Gastroesophageal sphincter (tissue), 3 donors: ENCODE measurements at regions not wholly inside any gene's neighbourhood (a gene's known extent, or its start where the extent isn't known, plus 50 kb on each side); places are given as distances from the start of the nearest gene placed in this dataset.

ENCODE experiments used
- EP300 ChIP-seq: sonication (generic); formaldehyde crosslinking; IDR thresholded peaks from one replicate; pipeline ENCODE4 v1.6.1; 2017; ENCODE audit warnings: antibody characterized with exemption, mild to moderate bottlenecking
- POLR2A ChIP-seq, 2 donors: fragments of 450-650 bp; IDR thresholded peaks; one replicate each; pipeline ENCODE4 v1.6.1; 2017; ENCODE audit warnings: antibody characterized with exemption in 2 of 2, mild to moderate bottlenecking in 2 of 2, moderate library complexity in 1 of 2
- POLR2AphosphoS5 ChIP-seq: sonication (generic); formaldehyde crosslinking; IDR thresholded peaks from one replicate; pipeline ENCODE4 v1.6.1; 2017; ENCODE audit warnings: antibody characterized with exemption
- TF ChIP-seq, protein P1 (sequence below), 4 experiments: fragments of 200-600 bp in 2 of 4; fragments of 450-650 bp in 2 of 4; sonication (generic) in 1 of 4; IDR thresholded peaks; one replicate each; pipeline ENCODE4 v1.5.1; 2017 to 2019; ENCODE audit warnings: antibody characterized with exemption in 4 of 4, mild to moderate bottlenecking in 2 of 4, moderate library complexity in 2 of 4

DNA sequence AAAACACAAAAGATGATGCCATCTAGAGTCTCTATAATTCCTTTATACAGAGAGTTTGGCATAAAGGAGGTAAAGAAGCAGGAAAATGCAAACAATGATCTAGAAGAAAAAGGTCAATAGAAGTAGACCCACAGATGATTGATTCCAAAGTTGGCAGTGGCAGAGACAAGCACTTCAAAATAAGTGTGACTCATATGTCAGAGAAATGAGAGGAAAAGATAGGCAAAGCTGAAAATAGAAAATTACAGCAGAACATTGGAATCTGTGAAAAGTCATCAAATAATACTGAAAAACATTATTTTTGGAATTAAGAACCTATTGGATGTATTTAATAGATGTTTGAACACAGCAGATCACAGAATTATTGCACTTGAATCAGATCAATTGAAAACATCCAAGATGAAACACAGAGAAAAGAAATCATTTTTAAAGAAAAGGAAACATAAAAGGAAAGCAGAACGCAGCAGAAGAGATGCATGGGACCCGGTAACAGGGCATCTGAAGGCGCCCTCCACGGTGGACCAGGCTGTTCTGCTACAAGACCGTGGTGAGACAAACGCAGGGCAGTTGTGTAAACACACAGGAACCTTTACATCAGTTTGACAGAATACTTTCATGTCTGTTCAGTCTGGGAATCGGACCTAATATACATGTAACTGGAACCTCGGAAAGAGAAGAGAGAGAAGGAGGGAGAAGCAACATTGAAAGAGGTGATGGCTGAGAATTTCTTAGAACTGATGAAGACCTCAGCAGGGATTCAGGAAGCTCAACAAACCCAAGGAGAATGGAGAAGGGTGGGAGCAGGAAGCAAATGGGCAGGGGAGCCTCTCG lies 74.6 kb upstream of the GPC1 start:
- TF ChIP-seq, protein P1, sequence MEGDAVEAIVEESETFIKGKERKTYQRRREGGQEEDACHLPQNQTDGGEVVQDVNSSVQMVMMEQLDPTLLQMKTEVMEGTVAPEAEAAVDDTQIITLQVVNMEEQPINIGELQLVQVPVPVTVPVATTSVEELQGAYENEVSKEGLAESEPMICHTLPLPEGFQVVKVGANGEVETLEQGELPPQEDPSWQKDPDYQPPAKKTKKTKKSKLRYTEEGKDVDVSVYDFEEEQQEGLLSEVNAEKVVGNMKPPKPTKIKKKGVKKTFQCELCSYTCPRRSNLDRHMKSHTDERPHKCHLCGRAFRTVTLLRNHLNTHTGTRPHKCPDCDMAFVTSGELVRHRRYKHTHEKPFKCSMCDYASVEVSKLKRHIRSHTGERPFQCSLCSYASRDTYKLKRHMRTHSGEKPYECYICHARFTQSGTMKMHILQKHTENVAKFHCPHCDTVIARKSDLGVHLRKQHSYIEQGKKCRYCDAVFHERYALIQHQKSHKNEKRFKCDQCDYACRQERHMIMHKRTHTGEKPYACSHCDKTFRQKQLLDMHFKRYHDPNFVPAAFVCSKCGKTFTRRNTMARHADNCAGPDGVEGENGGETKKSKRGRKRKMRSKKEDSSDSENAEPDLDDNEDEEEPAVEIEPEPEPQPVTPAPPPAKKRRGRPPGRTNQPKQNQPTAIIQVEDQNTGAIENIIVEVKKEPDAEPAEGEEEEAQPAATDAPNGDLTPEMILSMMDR (IDR thresholded peaks at IDR 0.05) = no peak
- no peak for TF ChIP-seq POLR2A (IDR thresholded peaks at IDR 0.05)
- no peak for TF ChIP-seq EP300
- no peak for TF ChIP-seq POLR2AphosphoS5
